ENCODE measurements at regions not wholly inside any gene's neighbourhood (a gene's known extent, or its start where the extent isn't known, plus 50 kb on each side); places are given as distances from the start of the nearest gene placed in this dataset.

DNA sequence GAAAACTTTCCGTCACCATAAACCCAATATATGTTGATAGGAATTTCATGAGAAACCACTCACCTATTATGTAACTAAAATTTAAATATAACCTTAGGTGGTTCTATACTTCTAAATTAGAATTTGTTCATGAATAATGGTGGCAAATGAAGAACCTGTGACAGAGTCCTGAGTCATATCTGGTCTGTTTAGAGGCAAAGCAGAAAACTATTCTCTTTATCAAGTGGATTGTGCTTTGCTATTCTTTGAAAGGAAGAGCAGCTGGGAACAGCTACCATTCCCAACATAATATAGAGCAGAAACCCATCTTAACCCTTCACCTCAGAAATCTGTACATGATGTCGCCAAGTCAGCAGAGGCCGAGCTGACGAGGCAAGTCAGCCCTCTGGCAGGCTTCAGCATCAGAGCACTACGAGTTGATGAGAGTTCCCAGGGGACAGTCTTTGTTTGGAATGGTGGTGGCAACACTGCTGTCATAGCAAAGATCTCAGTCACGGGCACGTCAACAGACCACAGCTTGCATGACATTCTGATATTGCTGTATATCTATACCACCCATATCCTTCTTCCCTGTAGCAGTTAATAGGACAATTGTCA is 631.9 kb upstream of the CA10 start:
- Histone ChIP-seq H4K20me1 (ENCODE audit: control insufficient read depth, insufficient read depth, low read depth, low read length) (no peaks in the 10 kb centered on the region), H3K4me2 (ENCODE audit: low read length) (no peak overlapping the region), H3K4me3 (ENCODE audit: low read length) (no peak overlapping the region), H3K4me1 (ENCODE audit: control insufficient read depth, low read length) (no peaks in the 10 kb centered on the region), H3K27ac (ENCODE audit: low read depth, low read length) (no peak overlapping the region), H3K9me3 (ENCODE audit: control insufficient read depth, insufficient read depth, low read length) (no peaks in the 10 kb centered on the region), H3K27me3 (ENCODE audit: control insufficient read depth, low read length) (no peaks in the 10 kb centered on the region), H3F3A (ENCODE audit: control insufficient read depth, insufficient read depth) (no peaks in the 10 kb centered on the region), H3K9me2 (replicated peaks; ENCODE audit: control insufficient read depth, low read length) (no peaks in the 10 kb centered on the region), H3K36me3 (ENCODE audit: control insufficient read depth, low read length) (no peaks in the 10 kb centered on the region), H3K79me2 (ENCODE audit: control insufficient read depth, low read length) (no peaks in the 10 kb centered on the region)
- TF ChIP-seq EZH2phosphoT487 (IDR thresholded peaks at IDR 0.05; ENCODE audit: borderline replicate concordance, low read length) = no peak
- TF ChIP-seq, protein P1, sequence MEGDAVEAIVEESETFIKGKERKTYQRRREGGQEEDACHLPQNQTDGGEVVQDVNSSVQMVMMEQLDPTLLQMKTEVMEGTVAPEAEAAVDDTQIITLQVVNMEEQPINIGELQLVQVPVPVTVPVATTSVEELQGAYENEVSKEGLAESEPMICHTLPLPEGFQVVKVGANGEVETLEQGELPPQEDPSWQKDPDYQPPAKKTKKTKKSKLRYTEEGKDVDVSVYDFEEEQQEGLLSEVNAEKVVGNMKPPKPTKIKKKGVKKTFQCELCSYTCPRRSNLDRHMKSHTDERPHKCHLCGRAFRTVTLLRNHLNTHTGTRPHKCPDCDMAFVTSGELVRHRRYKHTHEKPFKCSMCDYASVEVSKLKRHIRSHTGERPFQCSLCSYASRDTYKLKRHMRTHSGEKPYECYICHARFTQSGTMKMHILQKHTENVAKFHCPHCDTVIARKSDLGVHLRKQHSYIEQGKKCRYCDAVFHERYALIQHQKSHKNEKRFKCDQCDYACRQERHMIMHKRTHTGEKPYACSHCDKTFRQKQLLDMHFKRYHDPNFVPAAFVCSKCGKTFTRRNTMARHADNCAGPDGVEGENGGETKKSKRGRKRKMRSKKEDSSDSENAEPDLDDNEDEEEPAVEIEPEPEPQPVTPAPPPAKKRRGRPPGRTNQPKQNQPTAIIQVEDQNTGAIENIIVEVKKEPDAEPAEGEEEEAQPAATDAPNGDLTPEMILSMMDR (IDR thresholded peaks at IDR 0.05; ENCODE audit: low read depth, low read length, poor library complexity, severe bottlenecking) = no peak

DNA sequence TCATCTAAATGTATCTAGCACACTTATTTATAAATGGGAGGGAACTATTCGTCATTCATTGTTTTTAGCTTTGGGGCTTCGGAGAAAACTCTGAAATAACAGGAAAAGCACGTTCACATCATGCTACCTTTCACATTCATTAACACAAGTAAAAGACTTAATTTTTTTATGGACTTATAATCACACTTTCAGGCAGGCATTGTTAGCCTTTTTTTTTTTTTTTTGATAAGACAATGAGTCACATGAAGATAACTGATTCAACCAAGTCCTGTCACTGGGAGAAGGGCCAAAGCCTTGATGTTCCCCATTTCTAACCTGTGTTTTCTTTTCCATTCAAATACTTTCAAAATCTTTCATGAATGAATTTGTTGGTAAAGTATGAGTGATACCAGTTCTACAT is 631.3 kb upstream of the CA10 start:
- H3K27ac ChIP-seq (ENCODE audit: low read depth, low read length) = no peak overlapping the region
- no peak overlapping the region for H3K4me3 ChIP-seq (ENCODE audit: low read length)
- H3K27me3 ChIP-seq (ENCODE audit: control insufficient read depth, low read length) = no peaks in the 10 kb centered on the region
- no peaks in the 10 kb centered on the region for H4K20me1 ChIP-seq (ENCODE audit: control insufficient read depth, insufficient read depth, low read depth, low read length)
- no peak overlapping the region for H3K4me2 ChIP-seq (ENCODE audit: low read length)
- H3K4me1 ChIP-seq (ENCODE audit: control insufficient read depth, low read length) = no peaks in the 10 kb centered on the region
- no peaks in the 10 kb centered on the region for H3K36me3 ChIP-seq (ENCODE audit: control insufficient read depth, low read length)
- no peaks in the 10 kb centered on the region for H3K9me2 ChIP-seq (replicated peaks; ENCODE audit: control insufficient read depth, low read length)
- no peaks in the 10 kb centered on the region for H3F3A ChIP-seq (ENCODE audit: control insufficient read depth, insufficient read depth)
- TF ChIP-seq, protein P1 (IDR thresholded peaks at IDR 0.05; ENCODE audit: low read depth, low read length, poor library complexity, severe bottlenecking) = no peak
- TF ChIP-seq EZH2phosphoT487 (IDR thresholded peaks at IDR 0.05; ENCODE audit: borderline replicate concordance, low read length) = no peak
- no peaks in the 10 kb centered on the region for H3K9me3 ChIP-seq (ENCODE audit: control insufficient read depth, insufficient read depth, low read length)
- H3K79me2 ChIP-seq (ENCODE audit: control insufficient read depth, low read length) = no peaks in the 10 kb centered on the region

DNA sequence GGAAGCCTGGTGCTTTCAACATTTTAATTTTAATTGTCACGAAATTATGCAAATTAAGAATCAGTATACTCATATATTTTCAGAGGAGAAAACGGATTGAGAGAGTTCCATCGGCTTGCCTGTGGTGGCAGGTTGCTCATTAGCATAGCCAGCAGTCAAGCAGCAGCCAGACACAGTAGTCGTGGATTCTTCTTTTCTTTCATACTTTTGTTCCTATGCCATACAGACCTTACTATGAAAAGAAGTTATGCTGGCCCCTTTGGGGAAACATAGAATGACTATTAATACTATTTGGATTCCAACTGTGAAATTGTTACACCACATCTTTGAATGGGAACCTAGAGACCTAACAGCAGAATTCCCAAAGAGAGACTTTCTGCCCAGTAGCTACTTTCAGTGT is 617.7 kb upstream of the CA10 start:
- Histone ChIP-seq H3K27me3 (ENCODE audit: control insufficient read depth, low read length) (no peaks in the 10 kb centered on the region), H3K9me3 (ENCODE audit: control insufficient read depth, insufficient read depth, low read length) (no peaks in the 10 kb centered on the region), H3K27ac (ENCODE audit: low read depth, low read length) (no peak overlapping the region), H3K36me3 (ENCODE audit: control insufficient read depth, low read length) (no peaks in the 10 kb centered on the region), H3K4me1 (ENCODE audit: control insufficient read depth, low read length) (no peaks in the 10 kb centered on the region), H3K4me3 (ENCODE audit: low read length) (no peak overlapping the region), H4K20me1 (ENCODE audit: control insufficient read depth, insufficient read depth, low read depth, low read length) (no peaks in the 10 kb centered on the region), H3K9me2 (replicated peaks; ENCODE audit: control insufficient read depth, low read length) (no peaks in the 10 kb centered on the region), H3K4me2 (ENCODE audit: low read length) (no peak overlapping the region), H3K79me2 (ENCODE audit: control insufficient read depth, low read length) (no peaks in the 10 kb centered on the region), H3F3A (ENCODE audit: control insufficient read depth, insufficient read depth) (no peaks in the 10 kb centered on the region)
- no peak for TF ChIP-seq EZH2phosphoT487 (IDR thresholded peaks at IDR 0.05; ENCODE audit: borderline replicate concordance, low read length)
- TF ChIP-seq, protein P1 (IDR thresholded peaks at IDR 0.05; ENCODE audit: low read depth, low read length, poor library complexity, severe bottlenecking) = no peak
